Kidney glomerular epithelial cell (primary cell): ENCODE measurements at regions not wholly inside any gene's neighbourhood (a gene's known extent, or its start where the extent isn't known, plus 50 kb on each side); places are given as distances from the start of the nearest gene placed in this dataset.
"Not testable (repeated sequence)": the region's sequence is repeated elsewhere in the genome, so short reads cannot be mapped to it uniquely, and the experiment has no call there.

Experiments
- DNase-seq: peaks from one replicate; lab custom pipeline; 2025; lab: John Stamatoyannopoulos, UW

GRCh38 chr1:201637282-201638079 is 98.6 kb downstream of the NAV1 start:
- no peak for DNase-seq

- DNase-seq: no peak
These were observed 100.5 kb downstream of the NAV1 start for GRCh38 chr1:201639391-201639790.

GRCh38 chr1:201639826-201640225 is 100.9 kb downstream of the NAV1 start:
- DNase-seq: no peak

DNA sequence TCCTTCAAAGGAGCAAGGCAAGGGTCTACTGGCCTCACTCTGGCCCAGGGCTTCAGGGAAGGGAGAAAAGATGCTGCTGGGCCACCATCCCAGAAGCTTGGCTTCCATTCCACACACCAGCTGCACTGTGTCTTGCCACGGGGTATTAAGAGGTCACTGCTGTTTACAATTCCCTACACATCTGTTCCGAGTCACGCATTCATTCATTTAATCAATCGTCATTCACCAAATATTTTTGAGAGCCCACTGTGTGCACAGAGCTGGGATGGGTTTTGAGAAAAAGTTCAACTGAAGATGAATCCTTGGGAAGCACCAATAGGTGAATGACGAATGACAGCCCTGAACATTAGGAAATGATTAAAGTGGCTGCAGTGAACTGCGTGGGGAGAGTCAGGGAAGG is 101.7 kb downstream of the NAV1 start:
- DNase-seq: no peak

DNA sequence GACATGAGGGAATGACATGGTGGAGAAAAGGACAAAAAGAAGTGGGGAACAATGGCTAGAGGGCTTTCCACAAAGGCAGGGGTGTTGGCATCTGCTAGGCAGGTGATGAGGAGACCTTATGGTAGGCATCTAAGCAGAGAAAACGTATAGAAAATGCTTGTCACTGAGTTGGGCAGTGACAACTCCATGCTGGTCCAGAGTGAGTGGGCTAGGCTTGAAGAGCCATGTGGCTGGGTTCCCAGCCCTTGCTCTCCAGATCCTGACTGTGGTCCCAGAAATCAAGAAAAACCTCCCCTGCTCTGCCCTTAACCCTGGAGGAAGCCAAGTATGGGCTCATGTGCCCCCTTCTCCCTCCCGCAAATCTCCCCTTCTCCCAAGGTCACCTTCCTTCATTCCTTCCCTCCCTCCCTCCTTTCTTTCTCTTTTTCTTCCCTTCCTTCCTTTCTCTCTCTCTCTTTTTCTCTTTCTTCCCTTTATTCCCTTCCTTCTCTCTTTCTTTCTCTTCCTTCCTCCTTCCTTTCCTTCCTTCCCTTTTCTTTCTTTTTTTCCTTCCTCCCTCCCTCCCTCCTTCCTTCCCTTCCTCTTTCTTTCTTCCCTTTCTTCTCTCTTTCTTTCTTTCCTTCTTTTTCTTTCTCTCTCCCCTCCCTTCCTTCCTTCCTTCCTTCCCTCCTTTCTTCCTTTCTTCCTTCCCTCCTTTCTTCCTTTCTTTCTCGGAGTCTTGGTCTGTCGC is 102.8 kb downstream of the NAV1 start:
- DNase-seq: no peak

- no peak for DNase-seq
These were observed 104.8 kb downstream of the NAV1 start for GRCh38 chr1:201643835-201644104.

DNA sequence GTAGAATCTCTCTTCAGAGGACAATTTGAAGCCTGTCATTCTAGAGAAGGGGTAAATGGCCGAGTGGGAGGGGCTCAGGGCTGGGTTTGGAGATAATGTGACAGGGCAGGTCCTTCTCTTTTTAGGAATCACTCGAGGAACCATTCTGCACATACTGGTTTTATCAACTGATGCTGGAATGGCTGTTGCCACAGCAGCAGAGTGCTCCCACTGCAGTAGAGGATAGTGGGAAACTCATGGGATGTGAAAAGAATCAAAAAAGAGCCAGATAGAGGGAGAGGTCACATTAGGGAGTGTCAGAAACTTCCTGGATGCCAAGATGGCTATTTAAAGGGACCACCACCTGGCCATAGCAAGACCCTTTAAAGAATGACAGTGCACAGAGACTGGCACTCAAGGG is 105.3 kb downstream of the NAV1 start:
- DNase-seq: no peak

- not testable (repeated sequence) for DNase-seq
These were observed 106.1 kb downstream of the NAV1 start for GRCh38 chr1:201645000-201645399.

DNA sequence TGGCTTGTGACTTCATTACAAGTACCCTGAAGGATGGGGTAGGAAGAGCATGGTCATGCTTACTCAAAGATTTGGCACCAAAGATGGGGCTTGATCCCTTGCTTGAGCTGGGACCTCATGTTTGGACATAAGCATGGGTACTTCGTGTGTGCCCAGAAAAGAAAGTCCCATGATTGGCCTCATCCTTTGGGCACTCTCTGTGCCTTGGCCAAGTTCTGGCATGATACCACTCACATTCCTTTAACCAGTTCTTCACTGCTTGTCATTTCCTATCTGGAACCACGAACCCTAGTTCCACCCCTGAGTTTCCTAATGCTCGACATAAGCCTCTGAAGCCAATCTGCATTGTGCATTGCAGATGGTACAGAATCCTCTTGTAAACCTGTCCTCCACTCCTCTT is 107.0 kb downstream of the NAV1 start:
- DNase-seq: no peak

- DNase-seq: no peak
These were observed 107.6 kb downstream of the NAV1 start for GRCh38 chr1:201646411-201647022.

GRCh38 chr1:201647094-201647493 is 108.2 kb downstream of the NAV1 start:
- DNase-seq: no peak

DNA sequence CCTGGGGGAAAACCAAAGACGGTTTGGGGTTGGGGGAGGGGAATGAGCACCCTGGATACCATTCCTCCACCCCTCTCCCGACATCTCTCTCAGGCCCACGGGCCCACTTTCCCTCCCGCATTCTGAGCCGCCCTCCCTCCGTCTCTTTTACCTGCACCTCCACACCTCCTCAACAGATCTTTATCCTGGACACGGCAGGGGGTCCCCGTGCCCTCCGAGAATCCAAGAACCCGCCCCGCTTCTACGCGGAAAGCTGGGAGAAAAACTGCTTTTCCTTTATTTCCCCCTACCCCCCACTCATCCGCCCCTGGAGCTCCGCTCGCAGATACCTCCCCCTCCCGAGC is 108.8 kb downstream of the NAV1 start:
- DNase-seq: no peak

- peak; percentile 11 for DNase-seq
These were observed 109.4 kb downstream of the NAV1 start for GRCh38 chr1:201648066-201648906.

DNA sequence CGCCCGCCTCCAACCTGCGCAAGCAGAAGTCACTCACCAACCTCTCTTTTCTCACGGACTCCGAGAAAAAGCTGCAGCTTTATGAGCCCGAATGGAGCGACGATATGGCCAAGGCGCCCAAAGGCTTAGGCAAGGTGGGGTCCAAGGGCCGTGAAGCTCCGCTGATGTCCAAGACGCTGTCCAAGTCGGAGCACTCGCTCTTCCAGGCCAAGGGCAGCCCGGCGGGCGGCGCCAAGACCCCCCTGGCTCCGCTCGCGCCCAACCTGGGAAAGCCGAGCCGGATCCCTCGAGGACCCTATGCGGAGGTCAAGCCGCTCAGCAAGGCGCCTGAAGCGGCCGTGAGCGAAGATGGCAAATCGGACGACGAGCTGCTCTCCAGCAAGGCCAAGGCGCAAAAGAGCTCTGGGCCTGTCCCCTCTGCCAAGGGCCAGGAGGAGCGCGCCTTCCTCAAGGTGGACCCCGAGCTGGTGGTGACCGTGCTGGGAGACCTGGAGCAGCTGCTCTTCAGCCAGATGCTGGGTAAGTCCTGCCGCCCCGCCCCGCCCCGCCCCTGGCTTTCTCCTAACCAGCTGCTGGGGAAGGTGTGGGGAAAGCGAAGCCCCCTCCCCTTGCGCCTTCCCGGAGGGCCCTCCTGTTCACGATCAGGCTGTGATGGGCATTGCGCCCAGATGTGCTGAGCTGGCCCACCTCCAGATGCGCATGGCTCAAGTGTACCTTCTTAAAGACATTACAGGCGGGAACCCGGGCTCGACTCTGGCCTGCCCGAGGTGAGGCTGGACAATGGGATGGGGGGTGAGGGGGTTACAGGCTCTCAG is 110.2 kb downstream of the NAV1 start:
- DNase-seq: no peak

DNA sequence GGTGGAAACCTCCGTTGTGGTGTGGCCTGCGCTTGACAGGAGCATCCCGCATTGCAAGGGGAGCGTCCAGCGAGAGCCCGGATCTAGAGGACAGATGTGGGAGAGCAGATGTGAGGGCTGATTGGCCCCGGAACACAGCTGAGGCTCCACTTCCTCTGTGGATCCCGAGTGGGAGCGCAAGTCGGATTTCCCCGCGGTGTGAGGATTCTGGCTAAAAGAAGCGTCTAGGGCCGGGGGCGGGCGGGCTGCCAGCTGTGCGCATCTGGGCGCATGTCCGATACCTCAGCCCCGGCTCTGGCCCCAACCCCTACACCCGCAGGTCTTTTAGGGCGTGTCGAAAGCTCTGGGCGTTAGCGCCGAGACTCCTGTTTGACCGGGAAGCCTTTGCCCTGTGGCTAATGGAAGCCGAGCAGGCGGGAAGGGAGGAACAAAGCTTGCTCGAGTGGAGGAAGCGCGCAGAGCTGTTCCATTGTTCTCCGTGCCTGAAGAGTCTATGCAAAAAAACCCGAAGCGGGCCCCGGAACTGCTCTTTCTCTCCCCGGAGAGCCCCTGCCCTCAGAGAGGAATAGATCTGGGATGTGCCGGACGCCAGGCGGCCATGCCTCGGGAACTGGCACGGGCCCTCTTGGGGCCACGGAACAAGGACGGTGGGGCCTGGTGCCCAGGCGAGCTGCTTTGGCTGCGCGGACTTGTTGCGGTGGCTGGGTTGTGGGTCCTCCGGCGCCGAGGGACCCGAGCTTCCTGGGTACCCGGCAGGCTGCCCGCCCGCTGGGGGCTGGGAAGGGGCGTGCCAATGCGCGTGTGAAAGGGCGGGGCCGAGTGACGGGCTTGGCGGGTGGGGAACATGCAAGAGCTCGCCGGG is 111.1 kb downstream of the NAV1 start:
- no peak for DNase-seq

DNA sequence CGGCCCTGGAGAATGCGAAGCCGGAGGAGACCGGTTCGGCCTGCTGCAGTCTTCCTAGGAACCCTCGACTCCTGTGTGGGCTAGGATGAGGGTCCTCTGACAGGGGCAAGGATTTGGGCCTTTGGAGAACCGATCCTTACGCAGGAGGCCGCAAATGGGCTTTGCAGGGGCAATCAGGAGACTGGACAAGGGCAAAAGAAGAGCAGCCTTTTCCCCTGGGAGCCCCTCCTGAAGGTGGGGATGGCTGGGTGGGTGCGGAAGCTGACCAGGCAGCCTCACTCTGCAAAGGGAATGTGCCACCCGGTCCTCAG is 111.7 kb downstream of the NAV1 start:
- no peak for DNase-seq

DNA sequence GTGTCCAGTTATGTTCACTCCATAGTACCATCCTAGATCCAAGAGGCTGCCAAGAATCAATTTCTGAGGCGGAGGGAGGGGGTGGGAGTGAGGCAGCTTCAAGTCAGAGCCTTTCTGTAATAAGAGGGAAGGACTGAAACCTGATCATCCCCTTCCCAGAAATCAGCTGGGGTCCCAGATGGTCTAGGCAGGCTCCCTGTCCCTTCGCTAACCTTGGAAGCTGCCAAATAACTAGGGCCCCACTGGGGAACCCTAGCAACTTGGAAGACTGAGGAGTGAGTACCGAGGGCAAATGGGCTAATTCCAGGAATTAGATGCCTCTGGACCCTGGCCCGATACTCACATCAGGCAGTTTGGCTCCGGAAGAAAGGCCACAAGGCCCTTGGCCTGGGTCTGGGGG is 113.3 kb downstream of the NAV1 start:
- DNase-seq: no peak

- no peak for DNase-seq
These were observed 114.3 kb downstream of the NAV1 start for GRCh38 chr1:201653233-201653632.

GRCh38 chr1:201653883-201654282 is 115.0 kb downstream of the NAV1 start:
- DNase-seq: no peak

- no peak for DNase-seq
These were observed 116.3 kb downstream of the NAV1 start for GRCh38 chr1:201655243-201655642.

DNA sequence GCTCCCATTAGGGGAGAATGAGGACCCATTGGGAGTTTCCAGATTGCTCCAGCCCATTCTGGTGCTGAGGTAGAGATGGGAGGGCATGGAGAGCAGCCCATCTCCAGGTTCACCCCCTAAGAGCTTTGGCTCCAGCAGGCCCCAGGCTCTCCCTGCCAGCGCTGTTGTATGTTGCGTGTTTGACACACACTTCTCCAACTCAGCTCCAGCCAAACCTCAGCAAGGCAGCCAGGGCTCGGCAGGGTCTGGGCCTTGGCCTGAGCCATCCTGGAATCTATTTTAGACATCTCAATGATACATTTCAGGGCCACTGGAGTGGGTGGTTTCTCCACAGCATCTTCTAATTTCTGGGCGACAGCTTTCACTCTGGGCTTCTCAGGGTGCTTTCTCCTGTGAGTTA is 117.0 kb downstream of the NAV1 start:
- no peak for DNase-seq
